GM12874 (cell line): ENCODE measurements at regions not wholly inside any gene's neighbourhood (a gene's known extent, or its start where the extent isn't known, plus 50 kb on each side); places are given as distances from the start of the nearest gene placed in this dataset.

Source experiments
- TF ChIP-seq, protein P1 (sequence below): IDR thresholded peaks from 2 replicates; pipeline ENCODE4 v1.5.1; 2011; ENCODE audit warnings: low read depth, mild to moderate bottlenecking, control low read depth, low read length, moderate library complexity; ENCODE audit not compliant: insufficient read depth

GRCh38 chr7:33748793-33749192 is 156.5 kb upstream of the BMPER start:
- TF ChIP-seq, protein P1, sequence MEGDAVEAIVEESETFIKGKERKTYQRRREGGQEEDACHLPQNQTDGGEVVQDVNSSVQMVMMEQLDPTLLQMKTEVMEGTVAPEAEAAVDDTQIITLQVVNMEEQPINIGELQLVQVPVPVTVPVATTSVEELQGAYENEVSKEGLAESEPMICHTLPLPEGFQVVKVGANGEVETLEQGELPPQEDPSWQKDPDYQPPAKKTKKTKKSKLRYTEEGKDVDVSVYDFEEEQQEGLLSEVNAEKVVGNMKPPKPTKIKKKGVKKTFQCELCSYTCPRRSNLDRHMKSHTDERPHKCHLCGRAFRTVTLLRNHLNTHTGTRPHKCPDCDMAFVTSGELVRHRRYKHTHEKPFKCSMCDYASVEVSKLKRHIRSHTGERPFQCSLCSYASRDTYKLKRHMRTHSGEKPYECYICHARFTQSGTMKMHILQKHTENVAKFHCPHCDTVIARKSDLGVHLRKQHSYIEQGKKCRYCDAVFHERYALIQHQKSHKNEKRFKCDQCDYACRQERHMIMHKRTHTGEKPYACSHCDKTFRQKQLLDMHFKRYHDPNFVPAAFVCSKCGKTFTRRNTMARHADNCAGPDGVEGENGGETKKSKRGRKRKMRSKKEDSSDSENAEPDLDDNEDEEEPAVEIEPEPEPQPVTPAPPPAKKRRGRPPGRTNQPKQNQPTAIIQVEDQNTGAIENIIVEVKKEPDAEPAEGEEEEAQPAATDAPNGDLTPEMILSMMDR, result no peak

DNA sequence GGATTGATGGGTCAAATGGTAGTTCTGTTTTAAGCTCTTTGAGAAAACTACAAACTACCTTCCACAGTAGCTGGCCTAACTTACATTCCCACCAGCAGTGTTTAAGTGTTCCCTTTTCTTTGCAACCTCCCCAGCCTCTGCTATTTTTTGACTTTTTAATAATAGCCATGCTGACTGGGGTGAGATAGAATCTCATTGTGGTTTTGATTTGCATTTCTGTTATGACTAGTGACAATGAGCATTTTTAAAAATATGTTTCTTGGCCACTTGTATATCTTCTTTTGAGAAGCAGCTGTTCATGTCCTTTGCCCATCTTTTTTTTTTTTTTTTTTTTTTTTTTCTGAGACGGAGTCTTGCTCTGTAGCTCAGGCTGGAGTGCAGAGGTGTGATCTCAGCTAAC is 155.2 kb upstream of the BMPER start:
- TF ChIP-seq, protein P1, result no peak

- TF ChIP-seq, protein P1, result no peak
Observed at GRCh38 chr7:33751443-33751842, 153.9 kb upstream of the BMPER start.

GRCh38 chr7:33753881-33754525 is 151.3 kb upstream of the BMPER start:
- TF ChIP-seq, protein P1, result no peak

GRCh38 chr7:33754933-33755928 is 150.1 kb upstream of the BMPER start:
- TF ChIP-seq, protein P1, result no peak

GRCh38 chr7:33757050-33757449 is 148.3 kb upstream of the BMPER start:
- TF ChIP-seq, protein P1, result no peak

DNA sequence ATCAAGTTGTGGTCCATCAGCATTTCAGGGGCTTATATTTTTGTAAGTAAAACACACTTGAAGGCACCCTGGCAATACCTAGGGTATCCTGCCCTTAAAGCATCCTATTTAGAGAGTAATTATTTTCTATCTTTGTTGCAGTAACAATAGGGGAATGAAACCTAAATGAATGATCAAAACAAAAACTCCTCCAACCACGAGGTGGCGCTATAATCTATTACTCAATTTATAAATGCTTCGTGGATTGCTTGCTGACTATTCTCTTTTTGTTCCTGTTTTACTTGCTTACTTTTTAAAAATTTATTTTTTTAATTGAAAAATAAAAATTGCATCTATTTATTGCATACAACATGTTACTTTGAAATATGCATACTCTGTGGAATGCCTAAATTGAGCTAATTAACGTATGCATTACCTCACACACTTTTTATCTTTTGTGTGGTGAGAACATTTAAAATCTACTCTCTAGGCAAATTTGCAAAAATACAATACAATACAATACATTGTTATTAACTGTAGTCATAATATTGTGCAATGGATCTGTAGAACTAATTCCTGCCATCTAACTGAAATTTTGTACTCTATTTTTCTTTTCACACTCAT is 147.7 kb upstream of the BMPER start:
- TF ChIP-seq, protein P1, result 0 out of 2 replicates have a peak, but pooled peaks have one; percentile 39
